Sigmoid colon (tissue), 6 donors: ENCODE measurements at regions not wholly inside any gene's neighbourhood (a gene's known extent, or its start where the extent isn't known, plus 50 kb on each side); places are given as distances from the start of the nearest gene placed in this dataset.

Experiments
- DNase-seq: peaks from one replicate; pipeline ENCODE4 v3.0.0-alpha.2; 2019
- H3K27ac ChIP-seq, 4 donors: fragments of 200-600 bp; sonication (generic); one replicate each; pipeline ENCODE4 v1.5.1; 2016 to 2019; ENCODE audit warnings: mild to moderate bottlenecking in 1 of 4
- H3K27me3 ChIP-seq, 3 donors: fragments of 200-600 bp; sonication (generic); one replicate each; pipeline ENCODE4 v1.5.1; 2019; ENCODE audit warnings: mild to moderate bottlenecking in 1 of 3
- H3K36me3 ChIP-seq, 4 donors: fragments of 200-600 bp; sonication (generic); one replicate each; pipeline ENCODE4 v1.5.1; 2016 to 2019
- H3K4me1 ChIP-seq, 4 donors: fragments of 200-600 bp; sonication (generic); one replicate each; pipeline ENCODE4 v1.5.1; 2017 to 2019
- H3K4me3 ChIP-seq, 4 donors: fragments of 200-600 bp; sonication (generic); one replicate each; pipeline ENCODE4 v1.5.1; 2017 to 2019; ENCODE audit warnings: mild to moderate bottlenecking in 2 of 4, moderate library complexity in 1 of 4
- H3K9me3 ChIP-seq, 4 donors: fragments of 200-600 bp in 3 of 4; sonication (generic) in 3 of 4; one replicate each; pipeline versions ENCODE4 v1.5.1 to v1.6.1; 2013 to 2019
- CTCF ChIP-seq, 4 experiments: fragments of 450-650 bp in 3 of 4; fragments of 200-600 bp in 1 of 4; IDR thresholded peaks; one replicate each; pipeline ENCODE4 v1.5.1; 2016 to 2019; ENCODE audit warnings: antibody characterized with exemption in 4 of 4, mild to moderate bottlenecking in 3 of 4, moderate library complexity in 2 of 4
- EP300 ChIP-seq, 4 donors: sonication (generic); formaldehyde crosslinking; IDR thresholded peaks; one replicate each; pipeline ENCODE4 v1.6.1; 2017; ENCODE audit warnings: antibody characterized with exemption in 4 of 4
- POLR2A ChIP-seq, 2 donors: fragments of 450-650 bp; IDR thresholded peaks; one replicate each; pipeline ENCODE4 v1.6.1; 2016; ENCODE audit warnings: antibody characterized with exemption in 2 of 2, mild to moderate bottlenecking in 2 of 2, moderate library complexity in 2 of 2
- POLR2AphosphoS5 ChIP-seq, 4 donors: sonication (generic); formaldehyde crosslinking; IDR thresholded peaks; one replicate each; pipeline ENCODE4 v1.6.1; 2017; ENCODE audit warnings: antibody characterized with exemption in 4 of 4
- WGBS, 2 donors: extraction: QIAGEN DNeasy Blood & Tissue Kit; methylation state at CpG; one replicate each; pipeline ENCODE4 v1.1.7; 2013; 5-methylcytosine and 5-hydroxymethylcytosine counted together
- intact Hi-C: fragments of 100-400 bp; cut with DNase I; formaldehyde crosslinking; loops from one replicate; pipeline ENCODE4 v1.15.1; 2023
- donor health status: healthy with polysubstance abuse.
- donor health status: healthy.

- intact Hi-C loops, result no loop called here
- no peaks in the 10 kb centered on the region for H3K36me3 ChIP-seq
- no peaks in the 10 kb centered on the region for H3K27me3 ChIP-seq
- H3K9me3 ChIP-seq, result no peaks in the 10 kb centered on the region
- no peak for TF ChIP-seq POLR2AphosphoS5 (IDR thresholded peaks at IDR 0.05)
- TF ChIP-seq CTCF (IDR thresholded peaks at IDR 0.05), result no peak
- TF ChIP-seq EP300 (IDR thresholded peaks at IDR 0.05), result no peak
- no peak for TF ChIP-seq POLR2A (IDR thresholded peaks at IDR 0.05)
- WGBS, 2 donors, result 18 to 58% methylated on average over 2 of the region's 2 CpGs
- DNase-seq, result no peak
- H3K27ac ChIP-seq, result no peak overlapping the region
- H3K4me3 ChIP-seq, result no peak overlapping the region
- H3K4me1 ChIP-seq, result peaks cover 0 to 16% (median 4%) of the 10 kb centered on the region in 4 donors
Measured at GRCh38 chr7:17549406-17549805, 251.0 kb downstream of the AHR start.

- intact Hi-C loops, result no loop called here
- peaks cover 0 to 17% (median 15%) of the 10 kb centered on the region in 4 donors for H3K4me1 ChIP-seq
- WGBS, 2 donors, result 94 to 96% methylated on average over 6 of the region's 6 CpGs
- H3K36me3 ChIP-seq, result no peaks in the 10 kb centered on the region
- H3K9me3 ChIP-seq, result no peaks in the 10 kb centered on the region
- H3K27me3 ChIP-seq, result no peaks in the 10 kb centered on the region
- DNase-seq, result no peak
- TF ChIP-seq CTCF (IDR thresholded peaks at IDR 0.05) (no peak), POLR2AphosphoS5 (IDR thresholded peaks at IDR 0.05) (no peak), EP300 (IDR thresholded peaks at IDR 0.05) (no peak), POLR2A (IDR thresholded peaks at IDR 0.05) (no peak)
- no peak overlapping the region for H3K4me3 ChIP-seq
- no peak overlapping the region for H3K27ac ChIP-seq
Measured at GRCh38 chr7:17552373-17552772, 253.9 kb downstream of the AHR start.

DNA sequence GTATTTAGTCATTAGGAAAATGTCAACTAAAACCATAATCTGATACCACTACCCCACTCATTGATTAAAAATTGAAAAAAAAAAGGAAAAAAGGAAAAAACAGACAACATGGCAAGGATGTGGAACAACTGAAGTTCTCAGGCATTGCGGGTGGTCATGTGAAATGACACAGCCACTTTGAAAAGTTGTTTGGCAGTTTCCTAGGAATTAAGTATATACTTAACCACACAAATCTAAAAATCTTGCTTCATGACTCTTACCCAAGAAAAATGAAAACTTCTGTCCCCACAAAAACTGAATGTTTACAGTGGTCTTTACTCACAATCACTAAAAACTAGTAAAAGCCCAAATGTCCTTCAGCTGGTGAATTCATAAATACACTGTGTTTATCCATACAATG is 254.5 kb downstream of the AHR start:
- intact Hi-C loops, result no loop called here
- Histone ChIP-seq H3K4me3 (no peak overlapping the region), H3K36me3 (no peaks in the 10 kb centered on the region), H3K27ac (no peak overlapping the region), H3K4me1 (peaks cover 0 to 23% (median 21%) of the 10 kb centered on the region in 4 donors), H3K9me3 (no peaks in the 10 kb centered on the region), H3K27me3 (no peaks in the 10 kb centered on the region)
- TF ChIP-seq EP300 (IDR thresholded peaks at IDR 0.05) (no peak), CTCF (IDR thresholded peaks at IDR 0.05) (no peak), POLR2A (IDR thresholded peaks at IDR 0.05) (no peak), POLR2AphosphoS5 (IDR thresholded peaks at IDR 0.05) (no peak)
- no peak for DNase-seq
- 88 to 90% methylated on average over 1 of the region's 1 CpG for WGBS, 2 donors

DNA sequence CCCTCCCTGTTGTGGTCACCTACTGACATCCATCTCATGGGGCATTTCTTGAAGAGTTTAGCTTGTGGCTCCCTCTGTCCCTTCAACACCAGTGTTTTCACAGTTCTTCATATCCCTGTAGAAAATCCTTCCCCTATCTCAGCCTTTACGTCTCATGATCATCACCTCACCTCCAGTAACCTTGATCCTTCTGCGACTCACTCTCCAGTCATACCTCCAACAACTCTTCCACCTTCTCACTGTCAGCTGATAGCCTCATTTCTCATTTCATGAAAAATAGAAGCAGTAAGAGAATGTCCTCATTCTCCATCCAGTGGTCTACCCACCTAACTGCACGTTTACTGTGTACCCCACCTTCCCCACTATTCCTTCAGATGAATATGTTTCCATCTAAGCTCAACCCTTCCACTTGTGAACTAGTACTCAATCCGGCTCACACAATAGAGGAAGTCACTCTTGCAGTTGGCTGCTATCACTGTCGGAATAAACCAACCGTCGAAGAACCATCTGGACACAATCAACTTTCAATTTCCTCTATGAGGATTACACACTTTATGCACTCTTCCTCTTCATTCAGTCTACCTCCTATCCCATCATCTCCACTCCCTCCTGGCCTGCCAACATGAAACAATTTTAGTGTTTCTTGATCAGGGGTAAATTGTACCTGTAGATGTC is 256.0 kb downstream of the AHR start:
- TF ChIP-seq CTCF (IDR thresholded peaks at IDR 0.05) (no peak), POLR2AphosphoS5 (IDR thresholded peaks at IDR 0.05) (no peak), EP300 (IDR thresholded peaks at IDR 0.05) (no peak), POLR2A (IDR thresholded peaks at IDR 0.05) (no peak)
- 68 to 90% methylated on average over 7 of the region's 7 CpGs for WGBS, 2 donors
- no peak for DNase-seq
- Histone ChIP-seq H3K4me3 (no peak overlapping the region), H3K36me3 (no peaks in the 10 kb centered on the region), H3K4me1 (peaks cover 0 to 38% (median 29%) of the 10 kb centered on the region in 4 donors), H3K27me3 (no peaks in the 10 kb centered on the region), H3K27ac (no peak overlapping the region), H3K9me3 (no peaks in the 10 kb centered on the region)
- intact Hi-C loops, result no loop called here
